OCI-LY3 (cell line): ENCODE measurements at regions not wholly inside any gene's neighbourhood (a gene's known extent, or its start where the extent isn't known, plus 50 kb on each side); places are given as distances from the start of the nearest gene placed in this dataset.
"Not testable (repeated sequence)": the region's sequence is repeated elsewhere in the genome, so short reads cannot be mapped to it uniquely, and the experiment has no call there.

ENCODE experiments used
- H2AFZ ChIP-seq: fragments of 200-600, 300-600 bp; shearing (Covaris generic); 2 replicates; pipeline ENCODE4 v1.6.0; 2014; ENCODE audit warnings: antibody characterized with exemption, low read depth, low read length
- H3K27ac ChIP-seq: fragments of 200-600, 300-600 bp; sonication (generic); 2 replicates; pipeline ENCODE4 v1.5.1; 2014; ENCODE audit warnings: mild to moderate bottlenecking, low read length, moderate library complexity, mixed read lengths
- H3K27me3 ChIP-seq: fragments of 200-600, 300-600 bp; sonication (generic); 2 replicates; pipeline ENCODE4 v1.6.1; 2014; ENCODE audit warnings: low read depth, low read length, mixed read lengths
- H3K36me3 ChIP-seq: fragments of 200-600, 300-600 bp; sonication (generic); replicated peaks from 2 replicates; pipeline ENCODE3; 2014; ENCODE audit warnings: low read depth, low read length, mixed read lengths
- H3K4me1 ChIP-seq: fragments of 300-600, 200-600 bp; sonication (generic); 2 replicates; pipeline ENCODE4 v1.6.1; 2014; ENCODE audit warnings: low read length, mixed read lengths
- H3K4me2 ChIP-seq: fragments of 200-600, 300-600 bp; sonication (generic); 2 replicates; pipeline ENCODE4 v1.6.1; 2014; ENCODE audit warnings: low read length, mixed read lengths
- H3K4me3 ChIP-seq: fragments of 300-600, 200-600 bp; sonication (generic); 2 replicates; pipeline ENCODE4 v1.5.1; 2014; ENCODE audit warnings: antibody characterized with exemption, mild to moderate bottlenecking, low read length, moderate library complexity
- H3K79me2 ChIP-seq: fragments of 300-600, 200-600 bp; shearing (Covaris generic); 2 replicates; pipeline ENCODE4 v1.6.1; 2014; ENCODE audit warnings: mild to moderate bottlenecking, low read length, mixed read lengths
- H3K9ac ChIP-seq: fragments of 300-600, 200-600 bp; shearing (Covaris generic); 2 replicates; pipeline ENCODE4 v1.6.0; 2014; ENCODE audit warnings: mild to moderate bottlenecking, low read length, moderate library complexity
- H3K9me3 ChIP-seq: fragments of 200-600, 300-600 bp; shearing (Covaris generic); 2 replicates; pipeline ENCODE4 v1.6.1; 2014; ENCODE audit warnings: low read length, mixed read lengths; ENCODE audit not compliant: insufficient read depth
- H4K20me1 ChIP-seq: fragments of 200-600, 300-600 bp; sonication (generic); 2 replicates; pipeline ENCODE4 v1.6.1; 2016; ENCODE audit warnings: low read length, mixed read lengths; ENCODE audit not compliant: insufficient read depth
- EZH2phosphoT487 ChIP-seq: fragments of 200-600 bp; shearing (Covaris generic); IDR thresholded peaks from 2 replicates; pipeline ENCODE4 v1.6.1; 2018; ENCODE audit warnings: antibody characterized with exemption, mixed run types, low read depth
- TF ChIP-seq, protein P1 (sequence below): fragments of 200-600, 300-600 bp; sonication (generic); IDR thresholded peaks from 2 replicates; pipeline ENCODE4 v1.5.1; 2014; ENCODE audit warnings: antibody characterized with exemption, low read length, low read depth

GRCh38 chr9:118670011-118670953 is 699.0 kb downstream of the BRINP1 start:
- Histone ChIP-seq H3K79me2 (no peaks in the 10 kb centered on the region), H3K27ac (no peak overlapping the region), H3K9ac (no peak overlapping the region), H3K4me2 (no peak overlapping the region), H3K4me3 (no peak overlapping the region), H3K27me3 (no peaks in the 10 kb centered on the region), H3K4me1 (no peaks in the 10 kb centered on the region), H4K20me1 (no peaks in the 10 kb centered on the region), H3K9me3 (no peaks in the 10 kb centered on the region), H2AFZ (no peak overlapping the region), H3K36me3 (no peaks in the 10 kb centered on the region)
- no peak for TF ChIP-seq EZH2phosphoT487
- TF ChIP-seq, protein P1, sequence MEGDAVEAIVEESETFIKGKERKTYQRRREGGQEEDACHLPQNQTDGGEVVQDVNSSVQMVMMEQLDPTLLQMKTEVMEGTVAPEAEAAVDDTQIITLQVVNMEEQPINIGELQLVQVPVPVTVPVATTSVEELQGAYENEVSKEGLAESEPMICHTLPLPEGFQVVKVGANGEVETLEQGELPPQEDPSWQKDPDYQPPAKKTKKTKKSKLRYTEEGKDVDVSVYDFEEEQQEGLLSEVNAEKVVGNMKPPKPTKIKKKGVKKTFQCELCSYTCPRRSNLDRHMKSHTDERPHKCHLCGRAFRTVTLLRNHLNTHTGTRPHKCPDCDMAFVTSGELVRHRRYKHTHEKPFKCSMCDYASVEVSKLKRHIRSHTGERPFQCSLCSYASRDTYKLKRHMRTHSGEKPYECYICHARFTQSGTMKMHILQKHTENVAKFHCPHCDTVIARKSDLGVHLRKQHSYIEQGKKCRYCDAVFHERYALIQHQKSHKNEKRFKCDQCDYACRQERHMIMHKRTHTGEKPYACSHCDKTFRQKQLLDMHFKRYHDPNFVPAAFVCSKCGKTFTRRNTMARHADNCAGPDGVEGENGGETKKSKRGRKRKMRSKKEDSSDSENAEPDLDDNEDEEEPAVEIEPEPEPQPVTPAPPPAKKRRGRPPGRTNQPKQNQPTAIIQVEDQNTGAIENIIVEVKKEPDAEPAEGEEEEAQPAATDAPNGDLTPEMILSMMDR, result no peak

DNA sequence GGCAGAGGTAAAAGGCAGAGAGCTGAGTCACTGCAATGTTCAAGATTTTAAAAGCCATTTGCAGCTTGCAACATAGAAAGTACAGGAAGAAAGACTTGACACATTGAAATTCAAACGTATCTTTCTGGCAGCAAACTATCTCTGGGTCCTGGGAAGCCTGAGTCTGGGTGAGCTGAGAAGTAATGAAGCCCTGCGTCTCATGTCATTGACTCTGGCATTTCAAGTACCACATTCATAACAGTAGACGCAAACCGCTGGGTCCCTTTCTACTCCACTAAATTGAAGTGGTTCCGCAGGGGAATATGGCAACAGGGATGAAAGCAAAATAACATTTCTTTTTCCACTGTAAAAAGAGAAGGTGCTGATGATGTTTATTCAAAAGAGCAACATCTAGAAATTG is 694.3 kb downstream of the BRINP1 start:
- TF ChIP-seq EZH2phosphoT487, result no peak
- TF ChIP-seq, protein P1, result no peak
- H3K9ac ChIP-seq, result no peak overlapping the region
- no peak overlapping the region for H3K27ac ChIP-seq
- no peaks in the 10 kb centered on the region for H3K27me3 ChIP-seq
- H3K9me3 ChIP-seq, result no peaks in the 10 kb centered on the region
- no peak overlapping the region for H3K4me2 ChIP-seq
- no peaks in the 10 kb centered on the region for H3K4me1 ChIP-seq
- no peak overlapping the region for H3K4me3 ChIP-seq
- H2AFZ ChIP-seq, result no peak overlapping the region
- no peaks in the 10 kb centered on the region for H4K20me1 ChIP-seq
- H3K36me3 ChIP-seq, result no peaks in the 10 kb centered on the region
- H3K79me2 ChIP-seq, result no peaks in the 10 kb centered on the region

DNA sequence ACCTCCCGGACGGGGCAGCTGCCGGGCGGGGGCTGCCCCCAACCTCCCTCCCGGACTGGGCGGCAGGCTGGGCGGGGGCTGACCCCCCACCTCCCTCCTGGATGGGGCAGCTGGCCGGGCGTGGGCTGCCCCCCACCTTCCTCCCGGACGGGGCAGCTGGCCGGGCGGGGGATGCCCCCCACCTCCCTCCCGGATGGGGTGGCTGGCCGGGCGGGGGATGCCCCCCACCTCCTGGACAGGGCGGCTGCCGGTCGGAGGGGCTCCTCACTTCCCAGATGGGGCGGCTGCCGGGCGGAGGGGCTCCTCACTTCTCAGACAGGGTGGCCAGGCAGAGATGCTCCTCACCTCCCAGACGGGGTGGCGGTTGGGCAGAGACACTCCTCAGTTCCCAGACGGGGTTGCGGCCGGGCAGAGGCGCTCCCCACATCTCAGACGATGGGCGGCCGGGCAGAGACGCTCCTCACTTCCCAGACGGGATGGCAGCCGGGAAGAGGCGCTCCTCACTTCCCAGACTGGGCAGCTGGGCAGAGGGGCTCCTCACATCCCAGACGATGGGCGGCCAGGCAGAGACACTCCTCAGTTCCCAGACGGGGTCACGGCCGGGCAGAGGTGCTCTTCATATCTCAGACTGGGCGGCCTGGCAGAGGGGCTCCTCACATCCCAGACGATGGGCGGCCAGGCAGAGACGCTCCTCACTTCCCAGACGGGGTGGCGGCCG is 691.1 kb downstream of the BRINP1 start:
- not testable (repeated sequence) for H2AFZ ChIP-seq, H3K4me1 ChIP-seq, H3K36me3 ChIP-seq, H3K27ac ChIP-seq, H4K20me1 ChIP-seq, H3K4me3 ChIP-seq, H3K4me2 ChIP-seq, H3K79me2 ChIP-seq, H3K9me3 ChIP-seq, H3K9ac ChIP-seq, H3K27me3 ChIP-seq

GRCh38 chr9:118686959-118687358 is 682.3 kb downstream of the BRINP1 start:
- no peak overlapping the region for H3K4me2 ChIP-seq
- no peak overlapping the region for H2AFZ ChIP-seq
- no peak overlapping the region for H3K9ac ChIP-seq
- TF ChIP-seq, protein P1, result no peak
- no peak for TF ChIP-seq EZH2phosphoT487
- no peak overlapping the region for H3K27ac ChIP-seq
- H3K27me3 ChIP-seq, result no peaks in the 10 kb centered on the region
- H3K79me2 ChIP-seq, result no peaks in the 10 kb centered on the region
- no peaks in the 10 kb centered on the region for H4K20me1 ChIP-seq
- H3K36me3 ChIP-seq, result no peaks in the 10 kb centered on the region
- H3K9me3 ChIP-seq, result no peaks in the 10 kb centered on the region
- no peaks in the 10 kb centered on the region for H3K4me1 ChIP-seq
- H3K4me3 ChIP-seq, result no peak overlapping the region
